ENCODE measurements at regions not wholly inside any gene's neighbourhood (a gene's known extent, or its start where the extent isn't known, plus 50 kb on each side); places are given as distances from the start of the nearest gene placed in this dataset.

GRCh38 chr13:73822668-73823592 is 311.3 kb downstream of the KLF12 start:
- Histone ChIP-seq H3K36me3 (replicated peaks in 1 of 2) (no peaks in the 10 kb centered on the region), H3K4me3 (no peak overlapping the region), H3K4me1 (replicated peaks in 1 of 2) (no peaks in the 10 kb centered on the region), H3K27me3 (no peaks in the 10 kb centered on the region), H3K9me3 (replicated peaks in 1 of 3) (no peaks in the 10 kb centered on the region), H3K27ac (no peak overlapping the region)
- intact Hi-C loops (cut with DNase I) = no loop called here
- WGBS, 4 donors = 83 to 86% (median 86%) methylated on average over 6 of the region's 6 CpGs
- TF ChIP-seq CTCF (IDR thresholded peaks at IDR 0.05) = no peak
- no peak for TF ChIP-seq POLR2A (IDR thresholded peaks at IDR 0.05)
- peak in 3 of 7 donors; percentile 11 to 20 (median 11) for DNase-seq

GRCh38 chr13:73820688-73821087 is 313.5 kb downstream of the KLF12 start:
- WGBS, 4 donors = 89 to 94% (median 91%) methylated on average over 2 of the region's 2 CpGs
- intact Hi-C loops (cut with DNase I) = no loop called here
- H3K4me1 ChIP-seq (replicated peaks in 1 of 2) = no peaks in the 10 kb centered on the region
- no peak for TF ChIP-seq POLR2A (IDR thresholded peaks at IDR 0.05)
- no peak for TF ChIP-seq CTCF (IDR thresholded peaks at IDR 0.05)
- no peaks in the 10 kb centered on the region for H3K27me3 ChIP-seq
- H3K36me3 ChIP-seq (replicated peaks in 1 of 2) = no peaks in the 10 kb centered on the region
- no peaks in the 10 kb centered on the region for H3K9me3 ChIP-seq (replicated peaks in 1 of 3)
- H3K27ac ChIP-seq = no peak overlapping the region
- DNase-seq = no peak
- H3K4me3 ChIP-seq = no peak overlapping the region

- intact Hi-C loops (cut with DNase I) = no loop called here
- WGBS, 4 donors = 85 to 90% (median 88%) methylated on average over 3 of the region's 3 CpGs
- DNase-seq = no peak
- Histone ChIP-seq H3K4me3 (no peak overlapping the region), H3K9me3 (replicated peaks in 1 of 3) (no peaks in the 10 kb centered on the region), H3K27me3 (no peaks in the 10 kb centered on the region), H3K36me3 (replicated peaks in 1 of 2) (no peaks in the 10 kb centered on the region), H3K27ac (no peak overlapping the region), H3K4me1 (replicated peaks in 1 of 2) (no peaks in the 10 kb centered on the region)
- TF ChIP-seq POLR2A (IDR thresholded peaks at IDR 0.05) = no peak
- no peak for TF ChIP-seq CTCF (IDR thresholded peaks at IDR 0.05)
Observed at GRCh38 chr13:73820285-73820684, 313.9 kb downstream of the KLF12 start.

GRCh38 chr13:73819711-73820110 is 314.5 kb downstream of the KLF12 start:
- no peak overlapping the region for H3K4me3 ChIP-seq
- H3K9me3 ChIP-seq (replicated peaks in 1 of 3) = no peaks in the 10 kb centered on the region
- DNase-seq = no peak
- TF ChIP-seq POLR2A (IDR thresholded peaks at IDR 0.05) = no peak
- no peak for TF ChIP-seq CTCF (IDR thresholded peaks at IDR 0.05)
- H3K4me1 ChIP-seq (replicated peaks in 1 of 2) = no peaks in the 10 kb centered on the region
- H3K36me3 ChIP-seq (replicated peaks in 1 of 2) = no peaks in the 10 kb centered on the region
- H3K27me3 ChIP-seq = no peaks in the 10 kb centered on the region
- intact Hi-C loops (cut with DNase I) = no loop called here
- H3K27ac ChIP-seq = no peak overlapping the region
